ENCODE measurements at regions not wholly inside any gene's neighbourhood (a gene's known extent, or its start where the extent isn't known, plus 50 kb on each side); places are given as distances from the start of the nearest gene placed in this dataset.
"Not testable (repeated sequence)": the region's sequence is repeated elsewhere in the genome, so short reads cannot be mapped to it uniquely, and the experiment has no call there.

DNA sequence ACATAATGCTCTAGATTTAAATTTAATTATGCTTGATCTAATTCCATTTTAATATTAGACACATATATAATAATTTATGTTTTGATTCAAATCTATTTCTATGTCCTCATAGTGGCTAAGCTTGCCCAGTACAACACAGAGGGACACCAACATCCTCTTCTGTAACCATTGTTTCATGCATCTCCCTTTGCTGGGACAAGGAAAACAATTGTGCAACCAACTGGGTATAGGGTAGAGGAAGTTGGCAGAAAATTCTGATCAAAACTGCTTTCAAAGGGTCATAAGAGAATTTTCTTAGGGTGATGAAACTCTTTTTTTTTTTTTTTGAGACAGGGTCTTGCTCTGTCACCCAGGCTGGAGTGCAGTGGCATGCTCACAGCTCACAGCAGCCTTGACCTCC, 121.4 kb upstream of the SGO1 start:
- Histone ChIP-seq H3K27me3 (no peaks in the 10 kb centered on the region), H3K36me3 (no peaks in the 10 kb centered on the region), H3K9me3 (no peaks in the 10 kb centered on the region), H3K27ac (no peak overlapping the region), H3K4me3 (no peak overlapping the region), H3K4me1 (no peaks in the 10 kb centered on the region)
- no peak for DNase-seq
- TF ChIP-seq, protein P1, sequence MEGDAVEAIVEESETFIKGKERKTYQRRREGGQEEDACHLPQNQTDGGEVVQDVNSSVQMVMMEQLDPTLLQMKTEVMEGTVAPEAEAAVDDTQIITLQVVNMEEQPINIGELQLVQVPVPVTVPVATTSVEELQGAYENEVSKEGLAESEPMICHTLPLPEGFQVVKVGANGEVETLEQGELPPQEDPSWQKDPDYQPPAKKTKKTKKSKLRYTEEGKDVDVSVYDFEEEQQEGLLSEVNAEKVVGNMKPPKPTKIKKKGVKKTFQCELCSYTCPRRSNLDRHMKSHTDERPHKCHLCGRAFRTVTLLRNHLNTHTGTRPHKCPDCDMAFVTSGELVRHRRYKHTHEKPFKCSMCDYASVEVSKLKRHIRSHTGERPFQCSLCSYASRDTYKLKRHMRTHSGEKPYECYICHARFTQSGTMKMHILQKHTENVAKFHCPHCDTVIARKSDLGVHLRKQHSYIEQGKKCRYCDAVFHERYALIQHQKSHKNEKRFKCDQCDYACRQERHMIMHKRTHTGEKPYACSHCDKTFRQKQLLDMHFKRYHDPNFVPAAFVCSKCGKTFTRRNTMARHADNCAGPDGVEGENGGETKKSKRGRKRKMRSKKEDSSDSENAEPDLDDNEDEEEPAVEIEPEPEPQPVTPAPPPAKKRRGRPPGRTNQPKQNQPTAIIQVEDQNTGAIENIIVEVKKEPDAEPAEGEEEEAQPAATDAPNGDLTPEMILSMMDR (IDR thresholded peaks at IDR 0.05) = no peak
- TF ChIP-seq POLR2A (IDR thresholded peaks at IDR 0.05) (no peak), POLR2AphosphoS5 (IDR thresholded peaks at IDR 0.05) (no peak), EP300 (IDR thresholded peaks at IDR 0.05) (no peak)
- intact Hi-C loops (cut with DNase I; ENCODE audit: low total_unique reads) = no loop called here

DNA sequence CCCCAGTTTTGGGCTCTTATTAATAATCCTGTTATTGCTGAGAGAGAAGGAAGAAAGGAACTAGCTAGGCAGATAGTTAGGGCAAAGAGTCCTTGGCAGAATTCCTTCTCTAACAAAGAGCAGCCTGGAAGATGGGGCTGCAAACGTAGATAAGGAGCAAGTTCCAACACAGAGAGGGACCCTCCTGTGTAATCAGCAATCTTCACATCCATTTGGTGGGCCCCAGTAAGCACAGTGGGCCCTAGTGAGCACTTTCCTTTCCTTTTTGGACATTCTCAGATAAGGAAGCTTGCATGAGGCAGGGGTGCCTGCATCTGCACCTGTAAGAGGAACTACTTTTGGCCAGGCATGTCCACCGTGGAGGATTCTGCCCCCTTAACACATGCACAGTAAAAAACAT, 119.6 kb upstream of the SGO1 start:
- WGBS, 5 donors = 45 to 76% (median 61%) methylated on average over 2 of the region's 2 CpGs
- intact Hi-C loops (cut with DNase I; ENCODE audit: low total_unique reads) = no loop called here
- Histone ChIP-seq H3K27ac (no peak overlapping the region), H3K36me3 (no peaks in the 10 kb centered on the region), H3K9me3 (no peaks in the 10 kb centered on the region), H3K4me1 (no peaks in the 10 kb centered on the region), H3K4me3 (no peak overlapping the region), H3K27me3 (no peaks in the 10 kb centered on the region)
- TF ChIP-seq POLR2AphosphoS5 (IDR thresholded peaks at IDR 0.05) = no peak
- no peak for TF ChIP-seq EP300 (IDR thresholded peaks at IDR 0.05)
- TF ChIP-seq, protein P1 (IDR thresholded peaks at IDR 0.05) = no peak
- TF ChIP-seq POLR2A (IDR thresholded peaks at IDR 0.05) = no peak
- no peak for DNase-seq

DNA sequence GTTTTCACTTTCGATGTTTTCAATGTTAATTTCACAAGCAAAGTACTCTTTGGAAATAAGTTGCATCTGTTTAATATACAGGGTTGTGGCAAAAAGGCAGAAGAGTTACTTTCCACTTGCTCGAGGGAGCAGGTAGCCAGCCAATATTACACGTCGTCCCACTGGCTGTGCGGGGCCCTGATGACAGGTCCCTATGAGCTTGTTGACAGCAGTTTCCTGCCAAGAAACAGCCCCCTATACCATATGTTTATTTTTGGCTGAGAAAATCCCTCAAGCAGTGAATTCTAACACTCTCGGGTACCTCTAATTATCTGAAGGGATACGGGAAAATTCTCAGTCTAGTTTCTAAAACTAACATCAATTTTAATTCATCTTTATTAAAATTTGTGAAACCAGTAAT, 116.8 kb upstream of the SGO1 start:
- WGBS, 5 donors = 70 to 92% (median 85%) methylated on average over 7 of the region's 7 CpGs
- no peak overlapping the region for H3K27ac ChIP-seq
- intact Hi-C loops (cut with DNase I; ENCODE audit: low total_unique reads) = no loop called here
- H3K36me3 ChIP-seq = no peaks in the 10 kb centered on the region
- H3K4me3 ChIP-seq = no peak overlapping the region
- DNase-seq = no peak
- H3K9me3 ChIP-seq = no peaks in the 10 kb centered on the region
- no peaks in the 10 kb centered on the region for H3K27me3 ChIP-seq
- no peaks in the 10 kb centered on the region for H3K4me1 ChIP-seq
- no peak for TF ChIP-seq POLR2A (IDR thresholded peaks at IDR 0.05)
- TF ChIP-seq, protein P1 (IDR thresholded peaks at IDR 0.05) = no peak

DNA sequence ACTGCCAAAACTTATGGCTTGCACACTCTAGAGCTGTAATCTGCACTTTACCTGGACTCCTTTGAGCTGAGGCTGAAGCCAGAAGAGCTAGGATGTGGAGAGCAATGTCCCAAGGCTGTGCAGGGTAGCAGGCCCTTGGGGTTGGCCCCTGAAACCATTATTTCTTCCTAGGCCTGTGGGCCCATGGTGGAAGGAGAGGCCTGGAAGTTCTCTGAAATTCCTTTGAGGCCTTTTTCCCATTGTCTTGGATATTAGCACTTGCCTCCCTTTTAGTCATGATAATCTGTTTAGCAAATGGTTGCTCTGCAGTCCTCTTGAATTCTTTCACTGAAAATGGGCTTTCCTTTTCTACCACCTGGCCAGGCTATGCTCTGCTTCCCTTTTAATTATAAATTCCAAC, 102.0 kb upstream of the SGO1 start:
- Histone ChIP-seq H3K9me3 (peaks cover 0 to 36% (median 15%) of the 10 kb centered on the region in 4 donors), H3K27me3 (no peaks in the 10 kb centered on the region), H3K27ac (no peak overlapping the region), H3K4me3 (no peak overlapping the region), H3K4me1 (no peaks in the 10 kb centered on the region), H3K36me3 (no peaks in the 10 kb centered on the region)
- intact Hi-C loops (cut with DNase I; ENCODE audit: low total_unique reads) = no loop called here
- TF ChIP-seq POLR2A (IDR thresholded peaks at IDR 0.05) = no peak
- no peak for TF ChIP-seq POLR2AphosphoS5 (IDR thresholded peaks at IDR 0.05)
- no peak for TF ChIP-seq EP300 (IDR thresholded peaks at IDR 0.05)
- TF ChIP-seq, protein P1 (IDR thresholded peaks at IDR 0.05) = no peak
- no peak for DNase-seq

DNA sequence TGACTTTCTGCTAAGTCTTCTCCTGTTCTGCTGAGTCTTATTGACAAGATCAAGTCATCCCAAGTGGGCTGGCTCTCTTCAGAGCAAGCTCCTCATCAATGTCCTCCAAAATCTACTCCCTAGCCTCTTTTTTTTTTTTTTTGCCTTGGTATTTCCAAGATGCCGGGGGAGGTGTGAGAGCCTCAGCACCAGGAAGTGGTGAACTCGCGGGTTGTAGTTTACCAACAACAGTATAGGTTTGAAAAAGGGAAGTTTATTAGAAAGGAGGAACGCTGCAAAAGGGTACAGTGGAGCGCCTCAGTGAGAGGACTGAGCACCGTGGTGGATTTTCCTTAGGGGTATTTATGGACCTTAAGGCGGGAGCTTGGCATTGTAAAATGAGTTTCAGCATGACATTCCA, 94.3 kb upstream of the SGO1 start:
- DNase-seq = no peak
- intact Hi-C loops (cut with DNase I; ENCODE audit: low total_unique reads) = no loop called here
- WGBS, 5 donors = 75 to 81% (median 77%) methylated on average over 7 of the region's 7 CpGs

DNA sequence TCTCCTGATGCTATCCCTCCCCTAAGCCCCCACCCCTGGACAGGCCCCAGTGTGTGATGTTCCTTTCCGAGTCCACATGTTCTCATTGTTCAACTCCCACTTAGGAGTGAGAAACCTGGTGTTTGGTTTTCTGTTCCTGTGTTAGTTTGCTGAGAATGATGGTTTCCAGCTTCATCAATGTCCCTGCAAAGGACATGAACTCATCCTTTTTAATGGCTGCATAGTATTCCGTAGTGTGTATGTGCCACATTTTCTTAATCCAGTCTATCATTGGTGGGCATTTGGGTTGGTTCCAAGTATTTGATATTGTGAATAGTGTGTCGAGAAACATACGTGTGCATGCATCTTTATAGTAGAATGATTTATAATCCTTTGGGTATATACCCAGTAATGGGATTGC, 80.0 kb upstream of the SGO1 start:
- H3K36me3 ChIP-seq; H3K4me3 ChIP-seq; H3K27me3 ChIP-seq; DNase-seq; H3K4me1 ChIP-seq; H3K27ac ChIP-seq; intact Hi-C loops (cut with DNase I; ENCODE audit: low total_unique reads): not testable (repeated sequence)
- WGBS, 5 donors = 97 to 98% (median 97%) methylated on average over 4 of the region's 4 CpGs
- H3K9me3 ChIP-seq = peaks cover 0 to 14% (median 3%) of the 10 kb centered on the region in 4 donors

More for the DNA sequence above, 94.3 kb upstream of the SGO1 start:
- Histone ChIP-seq H3K4me1 (no peaks in the 10 kb centered on the region), H3K4me3 (no peak overlapping the region), H3K27me3 (no peaks in the 10 kb centered on the region), H3K9me3 (peaks cover 4 to 21% (median 9%) of the 10 kb centered on the region in 4 donors), H3K27ac (no peak overlapping the region), H3K36me3 (no peaks in the 10 kb centered on the region)
- no peak for TF ChIP-seq POLR2A (IDR thresholded peaks at IDR 0.05)
- TF ChIP-seq POLR2AphosphoS5 (IDR thresholded peaks at IDR 0.05) = no peak
- no peak for TF ChIP-seq EP300 (IDR thresholded peaks at IDR 0.05)
- TF ChIP-seq, protein P1 (IDR thresholded peaks at IDR 0.05) = no peak
